Fibroblast of gingiva (primary cell): ENCODE measurements at regions not wholly inside any gene's neighbourhood (a gene's known extent, or its start where the extent isn't known, plus 50 kb on each side); places are given as distances from the start of the nearest gene placed in this dataset.
"Not testable (repeated sequence)": the region's sequence is repeated elsewhere in the genome, so short reads cannot be mapped to it uniquely, and the experiment has no call there.

Source experiments
- DNase-seq: peaks from one replicate; pipeline ENCODE4 v3.0.0-alpha.2; 2011; ENCODE audit warnings: low read depth

- no peak for DNase-seq
Observed at GRCh38 chr4:97396605-97397004, 746.7 kb downstream of the STPG2 start.

GRCh38 chr4:97404876-97405523 is 738.3 kb downstream of the STPG2 start:
- DNase-seq, result no peak

- DNase-seq, result no peak
Observed at GRCh38 chr4:97411356-97411755, 731.9 kb downstream of the STPG2 start.

GRCh38 chr4:97412331-97412730 is 730.9 kb downstream of the STPG2 start:
- DNase-seq, result no peak

GRCh38 chr4:97414161-97414560 is 729.1 kb downstream of the STPG2 start:
- DNase-seq, result no peak

GRCh38 chr4:97432551-97432950 is 710.7 kb downstream of the STPG2 start:
- no peak for DNase-seq

GRCh38 chr4:97437998-97438705 is 705.1 kb downstream of the STPG2 start:
- DNase-seq, result not testable (repeated sequence)

GRCh38 chr4:97453186-97453585 is 690.1 kb downstream of the STPG2 start:
- no peak for DNase-seq

- DNase-seq, result no peak
Observed at GRCh38 chr4:97457253-97457652, 686.0 kb downstream of the STPG2 start.

- no peak for DNase-seq
Observed at GRCh38 chr4:97468272-97468671, 675.0 kb downstream of the STPG2 start.

GRCh38 chr4:97475621-97476020 is 667.7 kb downstream of the STPG2 start:
- no peak for DNase-seq

- no peak for DNase-seq
Observed at GRCh38 chr4:97477974-97478373, 665.3 kb downstream of the STPG2 start.

- DNase-seq, result no peak
Observed at GRCh38 chr4:97479388-97479787, 663.9 kb downstream of the STPG2 start.

GRCh38 chr4:97491856-97492255 is 651.4 kb downstream of the STPG2 start:
- DNase-seq, result no peak

GRCh38 chr4:97493815-97494518 is 649.3 kb downstream of the STPG2 start:
- DNase-seq, result no peak

GRCh38 chr4:97496298-97496873 is 646.9 kb downstream of the STPG2 start:
- DNase-seq, result no peak

- no peak for DNase-seq
Observed at GRCh38 chr4:97498875-97499274, 644.4 kb downstream of the STPG2 start.

- no peak for DNase-seq
Observed at GRCh38 chr4:97500423-97500822, 642.9 kb downstream of the STPG2 start.

- no peak for DNase-seq
Observed at GRCh38 chr4:97504713-97505112, 638.6 kb downstream of the STPG2 start.

- DNase-seq, result no peak
Observed at GRCh38 chr4:97507587-97508245, 635.6 kb downstream of the STPG2 start.
